Body of pancreas (tissue), 4 donors: ENCODE measurements at regions not wholly inside any gene's neighbourhood (a gene's known extent, or its start where the extent isn't known, plus 50 kb on each side); places are given as distances from the start of the nearest gene placed in this dataset.

Experiments used
- ATAC-seq: fragments of 150-250 bp; one replicate; pipeline ENCODE4 v1.9.1; 2016
- DNase-seq, 4 donors: peaks; one replicate each; pipeline ENCODE4 v3.0.0-alpha.2; 2019
- H3K27ac ChIP-seq, 4 donors: fragments of 200-600 bp; sonication (generic); 1 replicate in 3 of 4; 2 replicates in 1 of 4; pipeline versions ENCODE4 v1.5.1 to v1.6.1; 2016 to 2019; ENCODE audit warnings: mild to moderate bottlenecking in 1 of 4, mixed read lengths in 1 of 4, moderate library complexity in 1 of 4
- H3K27me3 ChIP-seq, 2 donors: fragments of 200-600 bp; sonication (generic); one replicate each; pipeline ENCODE4 v1.6.0; 2016; ENCODE audit warnings: mild to moderate bottlenecking in 1 of 2
- H3K36me3 ChIP-seq, 2 donors: fragments of 200-600 bp; sonication (generic); replicated peaks in 1 of 2; 2 replicates each; pipeline ENCODE4 v1.5.1; 2016; ENCODE audit warnings: low read depth in 2 of 2; ENCODE audit not compliant: insufficient read depth in 1 of 2
- H3K4me1 ChIP-seq: fragments of 200-600 bp; sonication (generic); one replicate; pipeline ENCODE4 v1.6.0; 2016
- H3K4me3 ChIP-seq, 2 donors: fragments of 200-600 bp; sonication (generic); 1 replicate in 1 of 2; 2 replicates in 1 of 2; pipeline ENCODE4 v1.5.1; 2016 to 2019
- H3K9me3 ChIP-seq, 3 donors: fragments of 200-600 bp; sonication (generic); 1 replicate in 2 of 3; 2 replicates in 1 of 3; pipeline ENCODE4 v1.5.1; 2016
- POLR2A ChIP-seq, 3 donors: fragments of 450-650 bp; IDR thresholded peaks; one replicate each; pipeline ENCODE4 v1.6.1; 2016; ENCODE audit warnings: antibody characterized with exemption in 3 of 3, mild to moderate bottlenecking in 2 of 3
- WGBS, 2 donors: methylation state at CpG; one replicate each; pipeline ENCODE4 v1.1.5; 2017; 5-methylcytosine and 5-hydroxymethylcytosine counted together
- intact Hi-C: fragments of 100-400 bp; cut with DNase I; formaldehyde crosslinking; loops from one replicate; pipeline ENCODE4 v1.15.1; 2023
- TF ChIP-seq, protein P1 (sequence below), 7 experiments: fragments of 450-650 bp in 4 of 7; fragments of 200-600 bp in 3 of 7; sonication (generic) in 3 of 7; IDR thresholded peaks; one replicate each; pipeline ENCODE4 v1.5.1; 2016 to 2019; ENCODE audit warnings: antibody characterized with exemption in 7 of 7

DNA sequence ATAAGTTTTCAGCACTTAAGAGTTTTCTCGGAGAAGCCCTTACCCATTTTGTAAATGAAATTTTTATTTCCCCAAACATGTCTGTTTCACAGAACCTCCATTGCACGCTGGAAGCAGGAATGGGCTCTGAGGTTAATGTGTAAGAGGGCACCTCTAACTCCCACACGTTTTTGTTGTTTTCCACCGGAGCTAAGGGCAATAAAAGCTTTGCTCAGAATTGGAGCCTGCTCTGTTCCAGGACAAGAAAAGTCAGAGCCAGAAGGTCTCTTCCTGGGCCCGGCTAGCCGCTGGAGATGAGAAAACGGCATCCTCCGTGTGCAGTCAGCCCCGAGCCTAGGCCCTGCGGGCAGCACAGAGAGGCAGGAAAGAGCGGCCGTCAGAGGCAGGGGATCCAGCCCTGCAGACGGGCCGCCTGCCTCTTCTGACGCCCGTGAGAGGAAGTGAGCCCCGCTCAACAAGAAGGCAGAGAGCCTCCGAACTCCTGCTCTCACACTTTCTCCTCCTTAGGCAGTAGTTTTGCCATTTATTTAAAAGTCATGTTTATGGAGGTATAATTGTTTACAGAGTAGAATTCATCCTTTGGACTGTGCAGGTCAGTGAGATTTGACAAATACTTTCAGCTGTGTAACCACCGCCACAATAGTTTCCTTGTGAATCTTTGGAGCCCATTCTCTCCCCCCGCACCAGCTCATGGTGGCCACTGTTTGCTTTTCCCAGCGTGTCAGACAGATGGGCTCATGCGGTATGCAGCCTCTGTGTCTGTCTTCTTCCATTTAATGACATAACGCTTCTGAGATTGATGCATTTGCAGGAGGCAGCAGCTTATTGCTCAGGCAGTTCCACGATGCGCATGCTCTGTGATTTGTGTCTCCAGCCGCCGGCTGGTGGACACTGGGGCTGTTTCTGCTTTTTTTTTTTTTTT lies 117.3 kb downstream of the GALR1 start:
- intact Hi-C loops, result no loop called here
- WGBS, 2 donors, result 17 to 18% methylated on average over 22 to 27 of the region's 27 CpGs
- peak in 1 of 3 donors; percentile 6 for TF ChIP-seq POLR2A (IDR thresholded peaks at IDR 0.05)
- TF ChIP-seq, protein P1, sequence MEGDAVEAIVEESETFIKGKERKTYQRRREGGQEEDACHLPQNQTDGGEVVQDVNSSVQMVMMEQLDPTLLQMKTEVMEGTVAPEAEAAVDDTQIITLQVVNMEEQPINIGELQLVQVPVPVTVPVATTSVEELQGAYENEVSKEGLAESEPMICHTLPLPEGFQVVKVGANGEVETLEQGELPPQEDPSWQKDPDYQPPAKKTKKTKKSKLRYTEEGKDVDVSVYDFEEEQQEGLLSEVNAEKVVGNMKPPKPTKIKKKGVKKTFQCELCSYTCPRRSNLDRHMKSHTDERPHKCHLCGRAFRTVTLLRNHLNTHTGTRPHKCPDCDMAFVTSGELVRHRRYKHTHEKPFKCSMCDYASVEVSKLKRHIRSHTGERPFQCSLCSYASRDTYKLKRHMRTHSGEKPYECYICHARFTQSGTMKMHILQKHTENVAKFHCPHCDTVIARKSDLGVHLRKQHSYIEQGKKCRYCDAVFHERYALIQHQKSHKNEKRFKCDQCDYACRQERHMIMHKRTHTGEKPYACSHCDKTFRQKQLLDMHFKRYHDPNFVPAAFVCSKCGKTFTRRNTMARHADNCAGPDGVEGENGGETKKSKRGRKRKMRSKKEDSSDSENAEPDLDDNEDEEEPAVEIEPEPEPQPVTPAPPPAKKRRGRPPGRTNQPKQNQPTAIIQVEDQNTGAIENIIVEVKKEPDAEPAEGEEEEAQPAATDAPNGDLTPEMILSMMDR (IDR thresholded peaks at IDR 0.05), result peak in 2 of 7 experiments; percentile 19 to 42
- H3K4me3 ChIP-seq, result no peak overlapping the region
- H3K4me1 ChIP-seq, result peaks cover 8% of the 10 kb centered on the region
- ATAC-seq, result peak; percentile 83
- H3K27ac ChIP-seq, result peak overlapping the region in 3 of 4 donors; percentile 79 to 88 (median 84)
- peak; percentile 36 to 78 (median 76) for DNase-seq
- peaks cover 0 to 6% (median 0%) of the 10 kb centered on the region in 3 donors for H3K9me3 ChIP-seq
- H3K27me3 ChIP-seq, result no peaks in the 10 kb centered on the region
- no peaks in the 10 kb centered on the region for H3K36me3 ChIP-seq

DNA sequence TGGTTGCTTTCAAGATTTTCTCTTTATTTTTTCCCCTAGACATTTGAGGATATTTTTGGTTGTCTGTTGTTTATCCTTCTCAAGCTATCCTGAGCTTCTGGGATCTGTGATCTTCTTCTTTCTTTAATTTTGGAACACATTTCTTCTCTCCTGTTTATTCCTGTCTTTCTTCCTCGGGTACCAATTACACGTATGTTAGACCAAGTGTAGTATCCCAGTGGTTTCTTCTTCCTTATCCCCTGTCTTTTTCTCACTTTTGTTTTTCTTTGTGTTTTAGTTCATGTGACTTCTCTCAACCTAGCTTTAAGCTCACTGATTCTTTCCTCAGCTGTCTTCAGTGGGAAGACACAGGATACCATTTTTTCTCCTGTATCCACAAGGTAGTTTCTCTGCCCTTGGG lies 120.0 kb downstream of the GALR1 start:
- H3K27ac ChIP-seq, result no peak overlapping the region
- intact Hi-C loops, result no loop called here
- H3K4me3 ChIP-seq, result no peak overlapping the region
- ATAC-seq (no peak), DNase-seq (no peak)
- H3K36me3 ChIP-seq, result no peaks in the 10 kb centered on the region
- H3K27me3 ChIP-seq, result no peaks in the 10 kb centered on the region
- peaks cover 0 to 6% (median 0%) of the 10 kb centered on the region in 3 donors for H3K9me3 ChIP-seq
- WGBS, 2 donors, result 90 to 94% methylated on average over 2 of the region's 2 CpGs
- peaks cover 8% of the 10 kb centered on the region for H3K4me1 ChIP-seq
- TF ChIP-seq, protein P1 (IDR thresholded peaks at IDR 0.05), result no peak
- TF ChIP-seq POLR2A (IDR thresholded peaks at IDR 0.05), result no peak

DNA sequence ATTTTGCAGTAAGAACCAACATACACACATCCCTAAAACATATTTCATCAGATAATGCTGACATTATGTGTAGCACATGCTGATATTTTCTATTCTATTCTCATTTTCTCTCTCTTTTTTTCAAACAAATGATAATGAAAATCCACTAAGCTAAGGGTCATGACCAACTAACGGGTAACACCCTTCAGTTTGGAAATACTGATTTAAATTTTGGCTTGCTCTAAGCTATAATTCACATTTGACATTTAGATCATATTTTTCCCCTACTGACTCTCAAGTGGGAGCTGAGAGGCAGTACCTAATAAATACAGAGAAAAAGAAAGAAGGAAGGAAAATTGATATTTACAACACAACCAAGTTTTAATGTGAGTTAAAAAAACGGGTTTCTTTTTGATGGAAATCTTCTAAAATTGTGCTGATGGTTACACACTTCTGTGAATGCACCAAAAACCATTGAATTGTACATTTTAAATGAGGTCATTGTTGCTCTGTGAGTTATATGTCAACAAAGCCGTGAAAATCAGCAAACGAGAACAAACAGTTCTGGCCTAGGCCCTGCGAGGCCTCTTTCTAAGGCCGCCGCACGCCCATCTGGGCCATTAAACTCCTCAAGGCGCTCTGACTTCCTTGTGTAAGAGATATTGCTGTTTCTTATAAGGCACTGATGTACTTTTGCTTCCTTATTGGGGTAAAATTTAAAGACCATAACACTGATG lies 124.2 kb downstream of the GALR1 start:
- H3K27me3 ChIP-seq, result no peaks in the 10 kb centered on the region
- 60 to 65% methylated on average over 9 of the region's 9 CpGs for WGBS, 2 donors
- DNase-seq, result peak in 1 of 4 donors; percentile 31
- no peak for TF ChIP-seq POLR2A (IDR thresholded peaks at IDR 0.05)
- TF ChIP-seq, protein P1 (IDR thresholded peaks at IDR 0.05), result no peak
- H3K4me3 ChIP-seq, result no peak overlapping the region
- H3K27ac ChIP-seq, result peak overlapping the region in 1 of 4 donors; percentile 32
- no peak for ATAC-seq
- no peaks in the 10 kb centered on the region for H3K36me3 ChIP-seq
- peaks cover 0 to 6% (median 0%) of the 10 kb centered on the region in 3 donors for H3K9me3 ChIP-seq
- H3K4me1 ChIP-seq, result no peaks in the 10 kb centered on the region
- intact Hi-C loops, result no loop called here

DNA sequence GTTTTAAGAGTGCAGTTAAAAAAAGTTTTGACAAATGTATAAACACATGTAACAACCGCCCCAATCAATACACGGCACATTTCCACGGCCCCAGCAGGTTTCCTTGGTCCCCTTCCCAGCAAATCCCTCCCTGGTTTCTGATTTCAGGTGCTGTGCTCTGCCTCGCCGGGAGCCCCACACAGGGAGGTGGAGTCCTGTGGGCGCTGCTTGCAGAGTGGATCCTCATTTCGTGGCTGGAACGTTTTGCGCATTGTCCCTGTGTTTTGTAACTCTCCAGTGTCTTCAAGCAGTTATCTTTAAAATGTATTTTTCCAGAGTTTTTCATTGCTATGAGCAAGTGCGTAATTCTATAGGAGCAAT lies 124.8 kb downstream of the GALR1 start:
- H3K4me1 ChIP-seq, result no peaks in the 10 kb centered on the region
- WGBS, 2 donors, result 47 to 49% methylated on average over 10 of the region's 10 CpGs
- H3K9me3 ChIP-seq, result peaks cover 0 to 6% (median 0%) of the 10 kb centered on the region in 3 donors
- H3K4me3 ChIP-seq, result no peak overlapping the region
- intact Hi-C loops, result no loop called here
- H3K27ac ChIP-seq, result peak overlapping the region in 1 of 4 donors; percentile 32
- no peak for ATAC-seq
- TF ChIP-seq POLR2A (IDR thresholded peaks at IDR 0.05), result no peak
- TF ChIP-seq, protein P1 (IDR thresholded peaks at IDR 0.05), result no peak
- no peak for DNase-seq
- H3K27me3 ChIP-seq, result no peaks in the 10 kb centered on the region
- no peaks in the 10 kb centered on the region for H3K36me3 ChIP-seq
